H9 (cell line): ENCODE measurements at regions not wholly inside any gene's neighbourhood (a gene's known extent, or its start where the extent isn't known, plus 50 kb on each side); places are given as distances from the start of the nearest gene placed in this dataset.

Experiments
- DNase-seq: peaks from one replicate; pipeline ENCODE4 v3.0.0-alpha.2; 2017
- H2AFZ ChIP-seq: one replicate; pipeline ENCODE4 v1.6.1; 2013; ENCODE audit warnings: mild to moderate bottlenecking, low read length, control low read depth, moderate library complexity
- H2AK5ac ChIP-seq: 2 replicates; pipeline ENCODE4 v1.6.1; 2013; ENCODE audit warnings: low read length, control low read depth, mixed read lengths; ENCODE audit not compliant: insufficient read length
- H2BK120ac ChIP-seq: one replicate; pipeline ENCODE4 v1.6.1; 2013; ENCODE audit warnings: low read depth, mild to moderate bottlenecking, low read length, control low read depth, inconsistent platforms; ENCODE audit not compliant: poor library complexity, severe bottlenecking
- H2BK12ac ChIP-seq: 2 replicates; pipeline ENCODE4 v1.6.1; 2013; ENCODE audit warnings: low read length, control low read depth, mixed read lengths, low read depth; ENCODE audit not compliant: insufficient read length
- H2BK15ac ChIP-seq: 2 replicates; pipeline ENCODE4 v1.6.1; 2013; ENCODE audit warnings: low read depth, low read length, control low read depth
- H2BK20ac ChIP-seq: one replicate; pipeline ENCODE4 v1.6.1; 2013; ENCODE audit warnings: low read depth, mild to moderate bottlenecking, low read length, control low read depth, inconsistent platforms; ENCODE audit not compliant: poor library complexity, severe bottlenecking
- H2BK5ac ChIP-seq: 2 replicates; pipeline ENCODE4 v1.6.1; 2013; ENCODE audit warnings: low read length, control low read depth, mixed read lengths; ENCODE audit not compliant: insufficient read length
- H3K14ac ChIP-seq: 2 replicates; pipeline ENCODE4 v1.6.1; 2013; ENCODE audit warnings: low read length, control low read depth; ENCODE audit not compliant: insufficient read depth
- H3K18ac ChIP-seq: 2 replicates; pipeline ENCODE4 v1.6.1; 2013; ENCODE audit warnings: low read depth, mild to moderate bottlenecking, mixed read lengths, low read length, control low read depth; ENCODE audit not compliant: insufficient read length
- H3K23ac ChIP-seq: 2 replicates; pipeline ENCODE4 v1.6.1; 2013; ENCODE audit warnings: low read length, control low read depth, mixed read lengths, low read depth; ENCODE audit not compliant: insufficient read length
- H3K23me2 ChIP-seq: 2 replicates; pipeline ENCODE4 v1.6.1; 2013; ENCODE audit warnings: low read depth, mild to moderate bottlenecking, mixed read lengths, low read length, control low read depth; ENCODE audit not compliant: insufficient read length, poor library complexity, severe bottlenecking
- H3K27ac ChIP-seq: 2 replicates; pipeline ENCODE4 v1.5.1; 2013; ENCODE audit warnings: low read length, control low read depth, mixed read lengths, low read depth; ENCODE audit not compliant: insufficient read length
- H3K27me3 ChIP-seq: 2 replicates; pipeline ENCODE4 v1.6.1; 2013; ENCODE audit warnings: low read length, control low read depth, inconsistent platforms; ENCODE audit not compliant: insufficient read depth
- H3K4ac ChIP-seq: 2 replicates; pipeline ENCODE4 v1.6.1; 2013; ENCODE audit warnings: low read depth, mild to moderate bottlenecking, control low read depth, inconsistent platforms, low read length, moderate library complexity
- H3K4me1 ChIP-seq: 2 replicates; pipeline ENCODE4 v1.6.1; 2013; ENCODE audit warnings: low read length, control low read depth, inconsistent platforms; ENCODE audit not compliant: insufficient read depth
- H3K4me2 ChIP-seq: 2 replicates; pipeline ENCODE4 v1.6.1; 2013; ENCODE audit warnings: low read length, control low read depth, mixed read lengths; ENCODE audit not compliant: insufficient read length, insufficient read depth
- H3K56ac ChIP-seq: 2 replicates; pipeline ENCODE4 v1.6.1; 2013; ENCODE audit warnings: low read depth, mild to moderate bottlenecking, mixed read lengths, low read length, control low read depth; ENCODE audit not compliant: insufficient read length
- H3K79me1 ChIP-seq: 2 replicates; pipeline ENCODE4 v1.6.1; 2013; ENCODE audit warnings: low read depth, mild to moderate bottlenecking, moderate library complexity, low read length, control low read depth, inconsistent platforms; ENCODE audit not compliant: insufficient read depth, poor library complexity, severe bottlenecking
- H3K79me2 ChIP-seq: 2 replicates; pipeline ENCODE4 v1.6.1; 2013; ENCODE audit warnings: low read length, control low read depth, inconsistent platforms; ENCODE audit not compliant: insufficient read depth
- H3K9ac ChIP-seq: 2 replicates; pipeline ENCODE4 v1.6.1; 2013; ENCODE audit warnings: low read length, control low read depth, mixed read lengths; ENCODE audit not compliant: insufficient read length; ENCODE audit errors: extremely low read depth
- H3K9me3 ChIP-seq: one replicate; pipeline ENCODE4 v1.6.1; 2013; ENCODE audit warnings: low read depth, low read length, inconsistent platforms; ENCODE audit not compliant: control insufficient read depth
- H3T11ph ChIP-seq: one replicate; pipeline ENCODE4 v1.6.1; 2013; ENCODE audit warnings: mild to moderate bottlenecking, low read length, control low read depth, inconsistent platforms
- H4K20me1 ChIP-seq: one replicate; pipeline ENCODE4 v1.6.1; 2013; ENCODE audit not compliant: control insufficient read depth, insufficient read length, insufficient read depth
- H4K5ac ChIP-seq: 2 replicates; pipeline ENCODE4 v1.6.1; 2013; ENCODE audit warnings: low read depth, mild to moderate bottlenecking, mixed read lengths, low read length, control low read depth; ENCODE audit not compliant: insufficient read length
- H4K8ac ChIP-seq: replicated peaks from 2 replicates; pipeline ENCODE4 v1.6.1; 2013; ENCODE audit warnings: low read length, control low read depth, mixed read lengths, low read depth; ENCODE audit not compliant: insufficient read length
- H4K91ac ChIP-seq: 2 replicates; pipeline ENCODE4 v1.6.1; 2013; ENCODE audit warnings: low read depth, mild to moderate bottlenecking, moderate library complexity, mixed read lengths, low read length, control low read depth; ENCODE audit not compliant: insufficient read length
- H3K27ac Mint-ChIP-seq, 3 experiments: 2 replicates in 2 of 3; 3 replicates in 1 of 3; pipeline ENCODE4 v1.8.0; 2020 to 2021; ENCODE audit warnings: mixed read lengths in 3 of 3, mild to moderate bottlenecking in 1 of 3, moderate library complexity in 1 of 3
- H3K27me3 Mint-ChIP-seq: 2 replicates; pipeline ENCODE4 v1.8.0; 2021; ENCODE audit warnings: low read depth, mild to moderate bottlenecking, moderate library complexity, mixed read lengths
- H3K36me3 Mint-ChIP-seq, 3 experiments: 2 replicates in 2 of 3; 3 replicates in 1 of 3; pipeline ENCODE4 v1.8.0; 2020 to 2021; ENCODE audit warnings: low read depth in 3 of 3, mixed read lengths in 3 of 3; ENCODE audit not compliant: insufficient read depth in 1 of 3
- H3K4me1 Mint-ChIP-seq, 2 experiments: 2 replicates each; pipeline ENCODE4 v1.8.0; 2020; ENCODE audit warnings: mixed read lengths in 2 of 2
- H3K4me3 Mint-ChIP-seq, 2 experiments: 2 replicates in 1 of 2; 3 replicates in 1 of 2; pipeline ENCODE4 v1.8.0; 2020 to 2021; ENCODE audit warnings: mild to moderate bottlenecking in 2 of 2, mixed read lengths in 2 of 2, moderate library complexity in 1 of 2
- H3K9me3 Mint-ChIP-seq, 2 experiments: 2 replicates in 1 of 2; 3 replicates in 1 of 2; pipeline ENCODE4 v1.8.0; 2020; ENCODE audit warnings: mild to moderate bottlenecking in 2 of 2, mixed read lengths in 2 of 2, moderate library complexity in 1 of 2
- WGBS: extraction: QIAGEN DNeasy Blood & Tissue Kit; methylation state at CpG from one replicate; pipeline ENCODE4 v1.1.7; 2013; ENCODE audit warnings: missing lambda C conversion rate, low lambda C conversion rate, mixed read lengths; ENCODE audit not compliant: insufficient read length; ENCODE audit errors: extremely low coverage; 5-methylcytosine and 5-hydroxymethylcytosine counted together
- TF ChIP-seq, protein P1 (sequence below): fragments of 200-600 bp; sonication (generic); conservative IDR thresholded peaks from 3 replicates; pipeline ENCODE4 v1.8.0; 2021; ENCODE audit warnings: antibody characterized with exemption, mild to moderate bottlenecking

DNA sequence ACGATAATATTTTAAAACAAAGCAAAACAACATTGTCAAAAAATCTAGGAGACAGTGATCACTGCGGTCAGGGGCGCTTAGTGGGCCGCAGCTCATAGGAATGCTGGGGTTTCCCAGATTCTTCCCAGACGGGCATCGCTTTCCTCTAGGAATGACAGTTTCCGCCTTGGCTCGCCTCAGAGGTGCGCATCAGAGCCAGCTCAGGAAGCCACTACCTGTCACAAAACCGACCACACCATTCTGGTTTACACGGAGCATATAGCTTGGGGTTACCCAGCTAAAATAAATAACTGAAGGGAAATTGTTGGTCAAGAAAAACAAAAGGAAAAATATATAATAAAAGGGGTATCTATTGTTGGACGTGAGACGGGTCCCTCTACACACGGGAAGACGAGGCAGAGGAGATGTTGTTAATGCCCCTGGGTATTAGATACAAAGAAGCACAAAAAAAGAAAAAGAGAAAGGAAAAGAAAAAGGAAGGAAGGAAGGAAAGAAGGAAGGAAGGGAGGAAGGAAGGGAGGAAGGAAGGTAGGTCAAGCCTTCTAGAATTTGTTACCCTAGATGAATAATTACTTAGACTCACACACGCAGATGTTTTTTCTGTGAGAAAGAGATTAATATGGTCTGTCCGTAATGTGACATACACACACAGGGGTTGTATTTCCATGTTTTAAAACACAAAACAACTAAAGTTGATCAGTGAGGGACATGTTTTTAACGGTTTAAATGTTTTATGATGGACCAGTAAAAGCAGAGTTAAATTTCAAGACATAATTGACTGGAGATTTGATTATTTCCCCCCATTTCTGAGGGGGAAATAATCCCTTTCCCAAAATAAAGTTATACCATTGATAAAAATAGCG, 292.4 kb upstream of the NFE2L3 start:
- no peak overlapping the region for H3K23ac ChIP-seq
- no peak overlapping the region for H2AFZ ChIP-seq
- no peak overlapping the region for H2BK12ac ChIP-seq
- H3K14ac ChIP-seq = no peak overlapping the region
- H4K5ac ChIP-seq = no peak overlapping the region
- H3K9ac ChIP-seq = no peak overlapping the region
- peaks cover 16 to 22% of the 10 kb centered on the region in 2 experiments for H3K4me1 Mint-ChIP-seq
- H3K18ac ChIP-seq = no peak overlapping the region
- peaks cover 43% of the 10 kb centered on the region for H3K27me3 ChIP-seq
- H3T11ph ChIP-seq = no peak overlapping the region
- H2BK5ac ChIP-seq = no peak overlapping the region
- H3K9me3 ChIP-seq = no peaks in the 10 kb centered on the region
- no peaks in the 10 kb centered on the region for H3K79me1 ChIP-seq
- H3K27ac ChIP-seq = no peak overlapping the region
- TF ChIP-seq, protein P1, sequence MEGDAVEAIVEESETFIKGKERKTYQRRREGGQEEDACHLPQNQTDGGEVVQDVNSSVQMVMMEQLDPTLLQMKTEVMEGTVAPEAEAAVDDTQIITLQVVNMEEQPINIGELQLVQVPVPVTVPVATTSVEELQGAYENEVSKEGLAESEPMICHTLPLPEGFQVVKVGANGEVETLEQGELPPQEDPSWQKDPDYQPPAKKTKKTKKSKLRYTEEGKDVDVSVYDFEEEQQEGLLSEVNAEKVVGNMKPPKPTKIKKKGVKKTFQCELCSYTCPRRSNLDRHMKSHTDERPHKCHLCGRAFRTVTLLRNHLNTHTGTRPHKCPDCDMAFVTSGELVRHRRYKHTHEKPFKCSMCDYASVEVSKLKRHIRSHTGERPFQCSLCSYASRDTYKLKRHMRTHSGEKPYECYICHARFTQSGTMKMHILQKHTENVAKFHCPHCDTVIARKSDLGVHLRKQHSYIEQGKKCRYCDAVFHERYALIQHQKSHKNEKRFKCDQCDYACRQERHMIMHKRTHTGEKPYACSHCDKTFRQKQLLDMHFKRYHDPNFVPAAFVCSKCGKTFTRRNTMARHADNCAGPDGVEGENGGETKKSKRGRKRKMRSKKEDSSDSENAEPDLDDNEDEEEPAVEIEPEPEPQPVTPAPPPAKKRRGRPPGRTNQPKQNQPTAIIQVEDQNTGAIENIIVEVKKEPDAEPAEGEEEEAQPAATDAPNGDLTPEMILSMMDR = no peak
- H3K23me2 ChIP-seq = peaks cover 14% of the 10 kb centered on the region
- H3K4me3 Mint-ChIP-seq = no peak overlapping the region; a peak in 1 of 5 replicates
- no peak overlapping the region for H2BK20ac ChIP-seq
- H3K27me3 Mint-ChIP-seq = peaks cover 20% of the 10 kb centered on the region
- peak overlapping the region; percentile 72 for H3K4me2 ChIP-seq
- peaks cover 4 to 7% of the 10 kb centered on the region in 2 experiments; a peak in 2 of 5 replicates for H3K9me3 Mint-ChIP-seq
- no peak for DNase-seq
- H4K20me1 ChIP-seq = no peaks in the 10 kb centered on the region
- H4K91ac ChIP-seq = no peak overlapping the region
- H3K4me1 ChIP-seq = peaks cover 5% of the 10 kb centered on the region; the same call in 1 of the 2 replicates
- H3K27ac Mint-ChIP-seq = no peak overlapping the region
- no peak overlapping the region for H3K56ac ChIP-seq
- no peak overlapping the region for H2BK15ac ChIP-seq
- no peak overlapping the region for H3K4ac ChIP-seq
- H2AK5ac ChIP-seq = no peak overlapping the region
- H2BK120ac ChIP-seq = no peak overlapping the region
- WGBS = no CpG with 5 or more reads among the region's 19 CpGs
- H3K79me2 ChIP-seq = no peaks in the 10 kb centered on the region
- H4K8ac ChIP-seq = no peak overlapping the region
- no peaks in the 10 kb centered on the region for H3K36me3 Mint-ChIP-seq
